ENCODE measurements at regions not wholly inside any gene's neighbourhood (a gene's known extent, or its start where the extent isn't known, plus 50 kb on each side); places are given as distances from the start of the nearest gene placed in this dataset.

DNA sequence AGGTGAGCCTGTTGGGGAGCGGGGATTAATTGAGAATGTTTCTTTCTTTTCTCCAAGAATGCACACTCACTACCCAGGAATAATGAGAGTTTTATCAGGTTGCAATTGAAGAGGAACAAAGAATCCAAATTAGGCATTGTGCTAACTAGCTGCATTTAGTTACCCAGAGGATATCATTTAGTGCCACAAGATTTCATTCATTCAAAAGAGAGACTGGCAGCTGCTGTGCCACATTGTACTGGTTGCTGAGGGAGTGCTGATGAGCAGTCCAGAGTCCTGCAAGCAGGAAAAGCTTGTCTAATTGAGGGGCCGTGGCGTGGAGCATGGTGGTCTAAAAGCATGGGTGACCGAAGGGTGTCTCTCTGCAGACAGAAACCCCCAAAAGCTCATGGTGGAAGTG lies 97.6 kb downstream of the CTAGE1 start:
- Mint-ChIP-seq H3K36me3 (no peaks in the 10 kb centered on the region), H3K4me3 (no peak overlapping the region), H3K9me3 (no peaks in the 10 kb centered on the region), H3K4me1 (peaks cover 13 to 14% of the 10 kb centered on the region in 2 donors), H3K27me3 (ENCODE audit: low read depth in 3 of 3) (peaks cover 0 to 2% (median 0%) of the 10 kb centered on the region in 3 donors), H3K27ac (no peak overlapping the region)
- no peak for DNase-seq

DNA sequence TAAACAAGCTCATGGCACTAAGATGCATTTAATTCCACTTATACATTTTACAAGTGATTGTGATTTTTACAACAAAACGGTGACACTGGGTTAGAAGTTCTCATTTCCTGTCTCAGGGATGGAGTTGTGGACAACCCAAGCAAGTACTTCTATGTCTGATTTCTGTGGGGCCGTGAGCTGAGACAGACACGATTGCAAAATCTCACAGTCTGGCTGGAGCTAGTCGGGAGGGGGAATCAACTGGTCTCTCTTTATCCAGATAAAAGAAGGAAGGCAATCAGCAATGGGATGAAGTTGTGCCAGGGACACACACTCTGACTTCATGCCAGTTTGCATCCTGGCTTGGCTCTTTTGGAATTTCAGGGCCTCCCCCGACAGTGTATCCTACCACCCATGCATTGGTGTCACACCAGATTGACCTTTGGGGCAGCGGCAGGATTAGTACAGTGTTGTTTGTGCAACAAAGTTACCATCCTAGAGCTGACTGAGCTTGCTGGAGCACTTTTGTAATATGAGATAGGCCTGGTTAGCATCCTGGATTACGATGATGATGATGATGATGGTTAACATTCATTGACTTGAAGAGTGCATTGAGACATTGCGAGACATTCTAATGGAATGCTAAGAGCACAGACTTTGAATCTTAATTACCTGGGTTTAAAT lies 98.8 kb downstream of the CTAGE1 start:
- peaks cover under 1 to 2% of the 10 kb centered on the region in 2 donors for H3K4me1 Mint-ChIP-seq
- H3K36me3 Mint-ChIP-seq, result no peaks in the 10 kb centered on the region
- no peak overlapping the region for H3K27ac Mint-ChIP-seq
- H3K4me3 Mint-ChIP-seq, result no peak overlapping the region
- no peaks in the 10 kb centered on the region for H3K9me3 Mint-ChIP-seq
- no peak for DNase-seq
- peaks cover 0 to 2% (median 0%) of the 10 kb centered on the region in 3 donors for H3K27me3 Mint-ChIP-seq (ENCODE audit: low read depth in 3 of 3)

DNA sequence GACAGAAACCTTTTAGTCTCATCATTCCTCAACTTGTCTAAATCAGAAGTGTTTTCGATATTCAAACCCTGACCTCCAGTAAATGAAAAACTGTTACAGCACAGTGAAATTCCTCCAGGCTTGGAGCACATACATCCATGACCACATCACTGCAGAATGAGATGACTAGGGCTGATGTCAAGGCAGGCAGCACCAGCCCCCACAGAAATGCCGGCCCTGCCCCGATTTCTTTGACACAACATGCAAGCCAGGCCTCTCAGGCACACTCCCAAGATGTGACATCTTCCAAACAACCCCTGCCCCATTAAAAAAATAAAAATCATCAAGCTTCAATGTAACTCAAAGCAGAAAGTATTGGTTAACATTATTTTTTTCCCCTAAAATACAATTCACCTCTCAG lies 103.3 kb downstream of the CTAGE1 start:
- Mint-ChIP-seq H3K36me3 (no peaks in the 10 kb centered on the region), H3K9me3 (no peaks in the 10 kb centered on the region), H3K4me1 (no peaks in the 10 kb centered on the region), H3K4me3 (no peak overlapping the region), H3K27ac (no peak overlapping the region), H3K27me3 (ENCODE audit: low read depth in 3 of 3) (peaks cover 0 to 2% (median 0%) of the 10 kb centered on the region in 3 donors)
- no peak for DNase-seq

DNA sequence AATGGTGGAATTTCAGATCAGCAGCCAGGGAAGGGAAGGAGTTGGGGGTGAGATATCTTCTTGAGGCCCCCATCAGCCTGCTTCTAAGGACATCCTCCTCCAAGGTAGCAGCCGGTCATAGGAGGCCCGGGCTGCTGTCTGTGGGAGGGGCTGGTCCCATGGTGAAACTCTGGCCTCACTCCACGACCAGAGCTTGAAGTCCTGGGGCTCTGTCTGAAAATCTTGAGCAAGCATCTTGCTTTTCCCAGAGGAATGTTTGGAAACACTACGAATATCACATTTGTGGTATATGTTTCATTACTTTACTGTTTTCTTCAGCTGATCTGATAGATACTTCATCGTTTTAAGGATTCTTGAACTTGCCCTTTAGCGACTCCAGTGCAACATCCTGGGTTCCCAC lies 103.7 kb downstream of the CTAGE1 start:
- H3K9me3 Mint-ChIP-seq, result no peaks in the 10 kb centered on the region
- H3K36me3 Mint-ChIP-seq, result no peaks in the 10 kb centered on the region
- DNase-seq, result no peak
- H3K4me3 Mint-ChIP-seq, result no peak overlapping the region
- peaks cover 0 to 2% (median 0%) of the 10 kb centered on the region in 3 donors for H3K27me3 Mint-ChIP-seq (ENCODE audit: low read depth in 3 of 3)
- H3K27ac Mint-ChIP-seq, result no peak overlapping the region
- no peaks in the 10 kb centered on the region for H3K4me1 Mint-ChIP-seq

DNA sequence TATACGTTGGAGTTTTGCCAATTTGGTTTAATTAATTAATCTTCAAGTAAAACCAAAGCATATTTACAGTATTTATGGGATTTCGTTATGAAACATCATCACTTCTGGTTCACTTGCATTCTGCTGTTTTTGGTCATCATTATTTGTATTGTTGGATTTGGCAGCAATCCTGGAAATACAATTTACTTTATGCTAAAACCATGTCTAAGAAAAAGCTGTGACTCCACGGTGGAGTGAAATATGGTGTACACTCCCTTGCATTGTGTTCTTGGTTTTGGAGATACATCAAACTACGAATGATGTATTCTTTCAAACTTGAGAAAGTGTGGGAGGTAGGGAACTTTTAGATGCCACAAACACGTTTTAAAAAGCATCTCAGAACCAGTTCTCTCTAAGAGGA lies 106.4 kb downstream of the CTAGE1 start:
- Mint-ChIP-seq H3K9me3 (no peaks in the 10 kb centered on the region), H3K36me3 (no peaks in the 10 kb centered on the region), H3K27me3 (ENCODE audit: low read depth in 3 of 3) (peaks cover 0 to 2% (median 0%) of the 10 kb centered on the region in 3 donors), H3K27ac (no peak overlapping the region), H3K4me1 (no peaks in the 10 kb centered on the region), H3K4me3 (no peak overlapping the region)
- no peak for DNase-seq

DNA sequence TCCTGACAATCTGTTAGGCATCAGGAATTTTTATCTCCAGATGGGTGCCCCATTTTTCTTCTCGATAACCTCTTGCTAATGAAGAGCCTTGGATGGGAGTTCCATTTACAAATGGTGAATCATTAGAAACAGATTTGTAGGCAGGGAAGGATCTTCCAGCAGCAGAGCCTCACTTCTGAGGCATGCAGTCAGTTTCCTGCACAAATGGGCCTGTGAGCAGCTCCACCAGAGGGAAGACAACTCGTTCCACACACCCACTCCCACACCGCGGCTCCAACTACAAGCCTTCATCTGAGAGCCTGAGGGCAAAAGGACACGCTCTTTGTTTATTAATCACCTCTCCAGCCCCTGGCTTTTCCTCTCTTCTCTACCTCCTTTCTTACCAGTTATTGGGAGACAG lies 108.5 kb downstream of the CTAGE1 start:
- H3K36me3 Mint-ChIP-seq, result peaks cover 0 to 3% (median under 1%) of the 10 kb centered on the region in 3 donors

DNA sequence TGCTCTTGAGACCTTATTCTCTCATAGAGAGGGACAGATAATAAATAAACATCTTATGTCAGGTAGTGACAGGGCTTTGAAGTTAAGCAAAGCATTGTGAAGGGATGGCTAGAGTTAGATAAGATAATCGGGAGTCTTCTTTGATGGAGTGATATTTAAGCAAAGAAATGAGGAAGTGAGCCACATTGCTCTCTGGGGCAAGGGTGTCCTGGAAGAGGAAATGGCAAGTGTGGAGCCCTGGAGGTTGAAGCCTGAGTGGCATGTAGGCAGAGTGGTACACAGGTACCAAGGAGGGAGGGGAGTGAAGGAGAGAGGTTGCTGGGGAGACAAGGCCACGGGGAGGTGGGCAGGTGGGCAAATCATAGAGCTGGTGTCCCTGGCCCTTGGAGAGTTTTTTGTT lies 110.2 kb downstream of the CTAGE1 start:
- no peak for DNase-seq
- peaks cover 2 to 3% (median 3%) of the 10 kb centered on the region in 3 donors for H3K27me3 Mint-ChIP-seq (ENCODE audit: low read depth in 3 of 3)
- H3K9me3 Mint-ChIP-seq, result no peaks in the 10 kb centered on the region
- no peak overlapping the region for H3K27ac Mint-ChIP-seq
- H3K4me3 Mint-ChIP-seq, result no peak overlapping the region
- peaks cover 0 to 1% of the 10 kb centered on the region in 2 donors for H3K4me1 Mint-ChIP-seq
- H3K36me3 Mint-ChIP-seq, result peaks cover 0 to 7% (median 3%) of the 10 kb centered on the region in 3 donors

More for the DNA sequence above, 108.5 kb downstream of the CTAGE1 start:
- H3K9me3 Mint-ChIP-seq, result no peaks in the 10 kb centered on the region
- no peak overlapping the region for H3K4me3 Mint-ChIP-seq
- no peak for DNase-seq
- no peaks in the 10 kb centered on the region for H3K4me1 Mint-ChIP-seq
- peaks cover 1 to 3% (median 2%) of the 10 kb centered on the region in 3 donors for H3K27me3 Mint-ChIP-seq (ENCODE audit: low read depth in 3 of 3)
- H3K27ac Mint-ChIP-seq, result no peak overlapping the region

DNA sequence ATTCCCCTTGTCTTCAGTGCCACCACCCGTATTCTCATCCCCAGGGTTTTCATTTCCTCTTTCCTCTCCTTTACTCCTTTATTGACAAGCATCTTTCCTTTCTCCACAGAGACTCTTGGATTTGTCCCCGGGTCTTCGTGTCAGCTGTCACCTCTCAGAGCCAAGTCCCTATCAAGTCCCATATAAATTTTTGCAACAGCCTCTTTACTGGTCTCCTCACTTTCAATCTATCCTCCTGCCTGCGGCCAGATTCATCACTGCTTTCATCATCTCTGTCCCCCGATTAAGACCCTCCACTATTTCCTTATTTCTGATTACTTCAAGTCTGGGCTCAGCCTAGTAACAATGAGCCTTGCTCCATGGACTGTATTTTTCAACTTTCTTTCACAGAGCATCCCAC lies 113.8 kb downstream of the CTAGE1 start:
- peaks cover 5 to 10% of the 10 kb centered on the region in 2 donors for H3K4me1 Mint-ChIP-seq
- no peak for DNase-seq
- H3K36me3 Mint-ChIP-seq, result peaks cover 0 to 7% (median 3%) of the 10 kb centered on the region in 3 donors
- peaks cover 2 to 7% (median 6%) of the 10 kb centered on the region in 3 donors for H3K27me3 Mint-ChIP-seq (ENCODE audit: low read depth in 3 of 3)
- no peaks in the 10 kb centered on the region for H3K9me3 Mint-ChIP-seq
- no peak overlapping the region for H3K4me3 Mint-ChIP-seq
- H3K27ac Mint-ChIP-seq, result no peak overlapping the region

DNA sequence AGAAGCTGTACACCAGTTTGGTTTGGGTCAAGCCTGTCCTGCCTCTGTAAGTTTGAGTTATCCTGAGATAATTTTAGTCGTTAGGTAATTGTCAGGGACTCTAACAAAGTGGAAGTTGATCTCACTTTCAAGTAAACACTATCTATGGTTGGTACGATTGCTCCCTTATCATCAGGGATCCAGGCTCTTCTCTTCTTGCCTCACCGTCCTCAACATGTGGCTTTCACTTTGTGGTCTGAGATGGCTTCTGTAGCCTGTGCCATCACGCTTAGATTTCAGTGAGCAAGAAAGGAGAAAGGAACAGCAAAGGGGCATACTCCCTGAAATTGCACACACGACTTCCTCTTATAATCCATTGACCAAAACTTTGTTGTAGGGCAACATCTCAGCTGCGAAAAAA lies 115.6 kb downstream of the CTAGE1 start:
- Mint-ChIP-seq H3K36me3 (peaks cover 0 to 7% (median 3%) of the 10 kb centered on the region in 3 donors), H3K4me1 (peaks cover 7 to 10% of the 10 kb centered on the region in 2 donors), H3K9me3 (no peaks in the 10 kb centered on the region), H3K27me3 (ENCODE audit: low read depth in 3 of 3) (peaks cover 2 to 9% (median 9%) of the 10 kb centered on the region in 3 donors), H3K4me3 (no peak overlapping the region), H3K27ac (peak overlapping the region in 1 of 6 donors; percentile 34)
- no peak for DNase-seq

DNA sequence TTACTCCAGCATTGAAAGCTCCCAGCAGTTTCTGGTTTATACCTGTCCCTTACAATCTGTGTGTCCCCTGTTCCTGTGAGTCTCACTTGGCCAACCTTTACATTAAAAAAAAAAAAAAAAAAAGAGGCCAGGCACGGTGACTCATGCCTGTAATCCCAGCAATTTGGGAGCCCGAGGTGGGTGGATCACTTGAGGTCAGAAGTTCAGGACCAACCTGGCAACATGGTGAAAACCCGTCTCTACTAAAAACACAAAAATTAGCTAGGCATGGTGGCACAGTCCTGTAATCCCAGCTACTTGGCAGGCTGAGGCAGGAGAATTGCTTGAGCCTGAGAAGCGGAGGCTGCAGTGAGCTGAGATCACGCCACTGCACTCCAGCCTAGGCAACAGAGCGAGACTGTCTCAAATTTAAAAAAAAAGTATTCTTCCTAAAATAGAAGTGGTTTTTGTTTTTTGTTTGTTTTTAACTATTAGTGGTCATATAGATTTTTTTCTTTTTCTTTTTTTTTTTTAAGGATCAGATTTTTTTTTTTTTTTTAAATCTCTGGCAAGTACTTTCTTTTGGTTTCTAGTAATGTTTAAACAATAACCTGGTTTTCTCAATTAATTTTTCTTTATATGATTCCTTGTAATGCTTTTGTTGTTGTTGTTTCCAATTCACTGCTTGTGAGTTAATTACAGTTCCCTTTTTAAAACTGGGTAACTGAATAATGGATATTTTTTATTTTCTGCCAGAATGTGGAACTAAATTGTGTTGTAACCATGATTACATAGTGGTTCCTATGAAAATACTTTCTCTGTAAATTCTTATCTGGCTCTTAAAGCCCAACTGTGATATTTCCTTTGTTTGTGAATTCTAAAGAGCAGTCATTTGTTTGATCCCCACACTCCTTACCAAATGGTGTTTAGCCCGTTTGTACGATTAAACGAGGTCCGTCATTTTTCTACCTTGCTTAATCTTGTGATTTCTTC lies 116.8 kb downstream of the CTAGE1 start:
- Mint-ChIP-seq H3K9me3 (no peaks in the 10 kb centered on the region), H3K4me3 (no peak overlapping the region), H3K27me3 (ENCODE audit: low read depth in 3 of 3) (peaks cover 2 to 9% (median 9%) of the 10 kb centered on the region in 3 donors), H3K36me3 (peaks cover 0 to 7% (median 3%) of the 10 kb centered on the region in 3 donors), H3K27ac (no peak overlapping the region), H3K4me1 (peaks cover 7 to 10% of the 10 kb centered on the region in 2 donors)
- DNase-seq, result no peak

DNA sequence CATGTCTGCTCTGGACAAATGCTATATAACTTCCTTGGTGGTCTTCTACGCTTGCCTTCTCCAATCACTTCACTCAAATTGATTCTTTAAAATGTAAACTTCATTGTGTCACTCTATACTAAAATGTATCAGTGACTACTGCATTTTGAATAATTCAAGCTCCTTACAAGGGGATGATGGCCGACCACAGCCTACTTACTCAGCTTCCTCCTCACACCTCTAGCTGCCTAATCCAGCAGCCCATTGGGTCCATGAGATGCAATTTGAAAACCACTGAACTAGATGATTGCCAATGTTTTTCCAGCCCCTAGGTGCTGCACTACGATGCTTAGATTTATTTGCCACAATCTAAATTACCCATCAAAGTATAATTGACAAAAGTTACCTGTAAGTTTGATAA lies 120.7 kb downstream of the CTAGE1 start:
- no peak overlapping the region for H3K4me3 Mint-ChIP-seq
- DNase-seq, result peak in 1 of 3 donors; percentile 19
- no peak overlapping the region for H3K27ac Mint-ChIP-seq
- H3K4me1 Mint-ChIP-seq, result peaks cover 3 to 4% of the 10 kb centered on the region in 2 donors
- H3K27me3 Mint-ChIP-seq (ENCODE audit: low read depth in 3 of 3), result peaks cover 0 to 4% (median 3%) of the 10 kb centered on the region in 3 donors
- H3K9me3 Mint-ChIP-seq, result no peaks in the 10 kb centered on the region
- no peaks in the 10 kb centered on the region for H3K36me3 Mint-ChIP-seq

DNA sequence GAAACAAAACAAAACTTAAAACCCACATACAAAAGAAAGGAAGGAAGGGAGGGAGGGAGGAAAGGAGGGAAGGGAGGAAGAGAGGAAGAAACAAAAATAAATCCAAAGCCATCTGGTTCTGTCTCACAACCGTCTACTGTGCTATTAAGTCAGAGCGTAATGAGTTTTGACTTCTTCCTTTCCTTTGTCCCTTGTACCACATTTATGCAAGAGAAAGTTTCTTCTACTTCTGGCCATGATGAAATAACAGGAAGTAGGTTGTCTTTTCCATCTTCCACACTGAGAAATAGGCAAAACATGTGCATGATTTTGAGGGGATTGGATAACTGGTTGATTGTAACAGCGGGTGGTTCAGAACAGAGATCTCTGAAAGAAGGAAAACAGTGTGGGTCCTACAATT lies 121.4 kb downstream of the CTAGE1 start:
- no peak overlapping the region for H3K27ac Mint-ChIP-seq
- no peaks in the 10 kb centered on the region for H3K36me3 Mint-ChIP-seq
- peaks cover 0 to 3% (median 2%) of the 10 kb centered on the region in 3 donors for H3K27me3 Mint-ChIP-seq (ENCODE audit: low read depth in 3 of 3)
- no peak for DNase-seq
- peaks cover 0 to 2% of the 10 kb centered on the region in 2 donors for H3K4me1 Mint-ChIP-seq
- no peak overlapping the region for H3K4me3 Mint-ChIP-seq
- H3K9me3 Mint-ChIP-seq, result no peaks in the 10 kb centered on the region

DNA sequence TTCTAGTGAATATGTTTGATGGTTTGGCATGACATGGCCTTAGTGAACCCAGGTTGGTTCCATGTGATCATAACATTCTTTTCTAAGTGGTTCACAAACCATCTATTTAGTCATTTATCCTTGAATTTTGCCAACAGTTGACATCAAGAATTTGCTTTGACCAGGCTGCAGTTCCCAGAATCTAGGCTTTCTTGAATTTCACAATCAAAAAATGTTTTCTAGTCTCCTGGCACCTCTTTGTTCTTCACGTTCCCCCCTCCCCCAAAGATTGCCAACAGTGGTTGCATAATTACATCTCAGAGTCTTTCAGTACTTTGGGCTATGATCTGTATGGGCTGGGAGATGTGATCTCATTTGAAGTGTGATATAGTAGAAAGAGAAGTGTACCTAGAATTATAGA lies 124.0 kb downstream of the GATA6 start:
- DNase-seq, result no peak
- Mint-ChIP-seq H3K27ac (no peak overlapping the region), H3K4me3 (no peak overlapping the region), H3K9me3 (no peaks in the 10 kb centered on the region), H3K27me3 (ENCODE audit: low read depth in 3 of 3) (peaks cover 0 to 3% (median 2%) of the 10 kb centered on the region in 3 donors), H3K36me3 (no peaks in the 10 kb centered on the region), H3K4me1 (peaks cover 0 to 2% of the 10 kb centered on the region in 2 donors)

DNA sequence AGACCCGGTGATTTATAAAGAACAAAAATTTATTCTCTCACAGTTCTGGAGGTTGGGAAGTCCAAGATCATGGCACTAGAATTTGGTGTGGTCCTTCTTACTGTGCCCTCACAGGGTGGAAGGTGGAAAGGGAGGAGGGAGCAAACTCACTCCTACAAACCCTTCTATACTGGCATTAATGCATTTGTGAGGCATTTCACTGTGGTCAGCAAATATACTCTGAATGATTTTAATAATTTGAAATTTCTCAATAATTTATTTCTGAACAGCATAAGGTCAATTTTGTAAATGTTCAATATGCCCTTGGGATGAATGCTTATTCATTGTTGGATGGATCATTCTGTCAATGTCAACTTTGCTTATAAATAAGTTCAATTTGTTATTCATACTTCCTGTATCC lies 120.6 kb downstream of the GATA6 start:
- Mint-ChIP-seq H3K36me3 (peaks cover 0 to 3% (median 0%) of the 10 kb centered on the region in 3 donors), H3K27ac (no peak overlapping the region), H3K27me3 (ENCODE audit: low read depth in 3 of 3) (peaks cover 0 to 1% (median 0%) of the 10 kb centered on the region in 3 donors), H3K9me3 (no peaks in the 10 kb centered on the region), H3K4me3 (no peak overlapping the region), H3K4me1 (no peaks in the 10 kb centered on the region)
- DNase-seq, result no peak

Data from immature natural killer cell (primary cell).